B cell (primary cell): ENCODE measurements at regions not wholly inside any gene's neighbourhood (a gene's known extent, or its start where the extent isn't known, plus 50 kb on each side); places are given as distances from the start of the nearest gene placed in this dataset.

Source experiments
- ATAC-seq: fragments of 200-7000 bp; cut with Tn5 transposase; one replicate; pipeline ENCODE4 v1.10.0; 2021; ENCODE audit warnings: low read depth, mild to moderate bottlenecking, moderate number of reproducible peaks, moderate library complexity
- CTCF ChIA-PET: fragments of 350-600 bp; sonication (Branson Sonifier 250); formaldehyde crosslinking; loops from one replicate; lab custom pipeline; 2021; ENCODE audit warnings: antibody characterized with exemption, inconsistent platforms; lab: Charles Lee
- POLR2A ChIA-PET: fragments of 350-600 bp; sonication (Branson Sonifier 250); formaldehyde crosslinking; loops from one replicate; lab custom pipeline; 2021; ENCODE audit warnings: antibody characterized with exemption; lab: Charles Lee
- DNase-seq: peaks from one replicate; pipeline ENCODE4 v3.0.0; 2013
- H2AFZ ChIP-seq: 2 replicates; pipeline ENCODE4 v1.6.1; 2012; ENCODE audit warnings: mild to moderate bottlenecking, low read depth, low read length; ENCODE audit not compliant: insufficient read depth, poor library complexity, severe bottlenecking
- H3K27ac ChIP-seq, 2 donors: 1 replicate in 1 of 2; 2 replicates in 1 of 2; pipeline ENCODE4 v1.5.1; 2012 to 2013; ENCODE audit warnings: low read length in 2 of 2, mild to moderate bottlenecking in 2 of 2, moderate library complexity in 1 of 2
- H3K27me3 ChIP-seq, 4 experiments: fragments of 200-600 bp in 1 of 4; sonication (generic) in 1 of 4; replicated peaks in 1 of 4; 1 replicate in 2 of 4; 2 replicates in 2 of 4; pipeline versions ENCODE4 v1.6.1 to v1.7.0; 2013 to 2016; ENCODE audit warnings: low read length in 3 of 4, mild to moderate bottlenecking in 2 of 4, mixed read lengths in 1 of 4, moderate library complexity in 1 of 4; ENCODE audit not compliant: insufficient read depth in 4 of 4, control insufficient read depth in 3 of 4; ENCODE audit errors: control extremely low read depth in 1 of 4
- H3K36me3 ChIP-seq, 2 experiments: replicated peaks in 1 of 2; 1 replicate in 1 of 2; 2 replicates in 1 of 2; pipeline versions ENCODE4 v1.6.1 to v1.7.1; 2013; ENCODE audit warnings: low read length in 1 of 2; ENCODE audit not compliant: insufficient read depth in 2 of 2, control insufficient read depth in 1 of 2; ENCODE audit errors: control extremely low read depth in 1 of 2, extremely low read depth in 1 of 2
- H3K4me1 ChIP-seq, 2 donors: fragments of 200-600 bp in 1 of 2; sonication (generic) in 1 of 2; 1 replicate in 1 of 2; 2 replicates in 1 of 2; pipeline versions ENCODE4 v1.5.1 to v1.6.1; 2013 to 2017; ENCODE audit warnings: low read length in 2 of 2; ENCODE audit not compliant: control insufficient read depth in 2 of 2, insufficient read depth in 2 of 2
- H3K4me2 ChIP-seq: replicated peaks from 2 replicates; pipeline ENCODE3; 2012; ENCODE audit warnings: mild to moderate bottlenecking, low read depth, low read length; ENCODE audit not compliant: poor library complexity, severe bottlenecking
- H3K4me3 ChIP-seq, 5 experiments: fragments of 200-600 bp in 1 of 5; sonication (generic) in 1 of 5; 1 replicate in 3 of 5; 2 replicates in 2 of 5; pipeline versions ENCODE4 v1.5.1 to v1.7.0; 2011 to 2016; ENCODE audit warnings: low read length in 4 of 5, mild to moderate bottlenecking in 4 of 5, low read depth in 2 of 5, control low read depth in 1 of 5, moderate library complexity in 1 of 5; ENCODE audit not compliant: insufficient read depth in 1 of 5; ENCODE audit errors: control extremely low read depth in 1 of 5, extremely low read depth in 1 of 5
- H3K79me2 ChIP-seq: fragments of 200-600 bp; sonication (generic); one replicate; pipeline ENCODE4 v1.6.0; 2016; ENCODE audit warnings: low read length; ENCODE audit not compliant: control insufficient read depth, insufficient read depth
- H3K9ac ChIP-seq: fragments of 200-600 bp; sonication (generic); 2 replicates; pipeline ENCODE4 v1.6.1; 2017; ENCODE audit warnings: mild to moderate bottlenecking, low read length, moderate library complexity
- H3K9me3 ChIP-seq, 3 donors: one replicate each; pipeline versions ENCODE4 v1.6.1 to v1.7.1; 2013; ENCODE audit warnings: low read length in 2 of 3; ENCODE audit not compliant: control insufficient read depth in 2 of 3, insufficient read depth in 1 of 3; ENCODE audit errors: control extremely low read depth in 1 of 3
- H4K20me1 ChIP-seq: 2 replicates; pipeline ENCODE4 v1.6.0; 2012; ENCODE audit warnings: mild to moderate bottlenecking, low read length; ENCODE audit not compliant: insufficient read depth, control insufficient read depth, poor library complexity, severe bottlenecking
- H3K27ac Mint-ChIP-seq: one replicate; pipeline ENCODE4 v1.8.0; 2021; ENCODE audit warnings: mixed read lengths
- H3K27me3 Mint-ChIP-seq: one replicate; pipeline ENCODE4 v1.8.0; 2021; ENCODE audit warnings: mixed read lengths
- H3K4me1 Mint-ChIP-seq: one replicate; pipeline ENCODE4 v1.8.0; 2021; ENCODE audit warnings: mixed read lengths
- H3K4me3 Mint-ChIP-seq: one replicate; pipeline ENCODE4 v1.8.0; 2021; ENCODE audit warnings: mixed read lengths
- H3K9me3 Mint-ChIP-seq: one replicate; pipeline ENCODE4 v1.8.0; 2022; ENCODE audit warnings: mixed read lengths; ENCODE audit not compliant: insufficient read depth
- CTCF ChIP-seq: fragments of 200-600 bp; IDR thresholded peaks from one replicate; pipeline ENCODE4 v1.8.0; 2022; ENCODE audit warnings: antibody characterized with exemption, mild to moderate bottlenecking
- EZH2 ChIP-seq: IDR thresholded peaks from 2 replicates; pipeline ENCODE4 v1.6.1; 2012; ENCODE audit warnings: borderline replicate concordance, low read depth, mild to moderate bottlenecking, moderate library complexity, low read length; ENCODE audit not compliant: insufficient read depth, poor library complexity, severe bottlenecking
- WGBS: methylation state at CpG from one replicate; pipeline ENCODE4 v1.1.5; 2013; ENCODE audit warnings: missing lambda C conversion rate; ENCODE audit not compliant: insufficient coverage; 5-methylcytosine and 5-hydroxymethylcytosine counted together
- intact Hi-C: fragments of 100-400 bp; cut with micrococcal nuclease; formaldehyde crosslinking; loops from one replicate; pipeline ENCODE4 v1.10.0; 2022

GRCh38 chr2:126783341-126783740 is 115.3 kb upstream of the TEX51 start:
- ChIA-PET POLR2A (no interaction called here), CTCF (interaction anchor here (1.0 kb wide), 1 partner anchor 255 kb away, joined by 3 read pairs; no protein-coding TSS in a partner anchor)
- no peak for TF ChIP-seq EZH2
- TF ChIP-seq CTCF: no peak
- Histone ChIP-seq H3K79me2 (no peaks in the 10 kb centered on the region), H4K20me1 (no peaks in the 10 kb centered on the region), H3K27ac (no peak overlapping the region), H3K4me3 (no peak overlapping the region), H3K9me3 (no peaks in the 10 kb centered on the region), H2AFZ (no peak overlapping the region), H3K4me2 (no peak overlapping the region), H3K9ac (no peak overlapping the region), H3K36me3 (no peaks in the 10 kb centered on the region), H3K27me3 (no peaks in the 10 kb centered on the region), H3K4me1 (no peaks in the 10 kb centered on the region)
- Mint-ChIP-seq H3K27ac (no peak overlapping the region), H3K4me1 (no peaks in the 10 kb centered on the region), H3K27me3 (peaks cover 26% of the 10 kb centered on the region), H3K9me3 (no peaks in the 10 kb centered on the region), H3K4me3 (no peak overlapping the region)
- DNase-seq: no peak
- no peak for ATAC-seq
- WGBS: no CpG with 5 or more reads among the region's 2 CpGs
- intact Hi-C loops: no loop called here

GRCh38 chr2:126784045-126784444 is 114.6 kb upstream of the TEX51 start:
- no peaks in the 10 kb centered on the region for H3K4me1 ChIP-seq
- H3K9ac ChIP-seq: no peak overlapping the region
- peaks cover 27% of the 10 kb centered on the region for H3K27me3 Mint-ChIP-seq
- H3K9me3 ChIP-seq: no peaks in the 10 kb centered on the region
- H3K4me3 ChIP-seq: no peak overlapping the region
- 88% methylated on average over 6 of the region's 6 CpGs for WGBS
- POLR2A ChIA-PET: no interaction called here
- ATAC-seq: no peak
- no peak overlapping the region for H3K4me3 Mint-ChIP-seq
- H3K79me2 ChIP-seq: no peaks in the 10 kb centered on the region
- no peaks in the 10 kb centered on the region for H3K4me1 Mint-ChIP-seq
- H4K20me1 ChIP-seq: no peaks in the 10 kb centered on the region
- H3K27ac ChIP-seq: no peak overlapping the region
- H3K4me2 ChIP-seq: no peak overlapping the region
- H3K27ac Mint-ChIP-seq: no peak overlapping the region
- CTCF ChIA-PET: no interaction called here
- no peak overlapping the region for H2AFZ ChIP-seq
- H3K9me3 Mint-ChIP-seq: no peaks in the 10 kb centered on the region
- DNase-seq: no peak
- no peak for TF ChIP-seq EZH2
- TF ChIP-seq CTCF: no peak
- intact Hi-C loops: no loop called here
- no peaks in the 10 kb centered on the region for H3K27me3 ChIP-seq
- H3K36me3 ChIP-seq: no peaks in the 10 kb centered on the region
